Stimulated activated CD4-positive, alpha-beta T cell treated with anti-CD3 and anti-CD28 coated beads, Interleukin-1b, Interleukin-23, amount 100 ng/mL, for 1 hour (primary cell): ENCODE measurements at regions not wholly inside any gene's neighbourhood (a gene's known extent, or its start where the extent isn't known, plus 50 kb on each side); places are given as distances from the start of the nearest gene placed in this dataset.
"Not testable (repeated sequence)": the region's sequence is repeated elsewhere in the genome, so short reads cannot be mapped to it uniquely, and the experiment has no call there.

Experiments
- DNase-seq, 2 donors: peaks; one replicate each; pipeline ENCODE4 v3.0.0-alpha.2; 2020; ENCODE audit warnings: low read depth in 2 of 2

DNA sequence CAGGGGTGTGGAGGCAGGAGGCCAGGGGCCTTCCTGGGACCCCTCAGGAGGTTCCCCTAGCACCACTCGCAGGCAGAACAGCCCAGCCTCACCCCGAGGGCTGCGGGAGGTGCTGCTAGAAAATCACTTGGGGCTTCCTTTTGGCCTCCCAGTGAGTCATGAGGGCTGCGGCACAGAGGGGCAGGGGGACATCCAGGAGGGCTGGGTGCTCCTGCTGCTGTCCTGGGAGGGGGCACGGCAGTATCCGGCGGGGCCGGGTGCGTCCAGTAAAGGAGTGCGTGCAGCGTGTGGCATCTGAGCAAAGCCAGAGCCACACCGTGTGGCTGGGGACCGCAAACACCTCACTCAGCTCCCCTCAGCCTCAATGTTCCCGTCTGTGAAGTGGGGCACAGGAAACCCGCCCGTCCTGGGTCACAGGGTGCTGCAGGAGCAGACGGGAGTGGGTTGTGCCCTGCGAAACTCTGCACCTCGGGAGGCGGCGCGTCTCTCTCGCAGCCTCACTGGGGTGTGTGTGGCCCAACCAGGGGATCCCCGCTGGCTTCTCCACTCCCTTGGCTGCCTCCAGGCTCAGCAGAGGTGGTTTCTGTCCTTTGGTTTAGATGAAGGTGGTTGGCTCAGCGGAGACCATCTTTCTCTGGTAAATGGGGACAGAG lies 117.3 kb upstream of the ZNF469 start:
- not testable (repeated sequence) for DNase-seq

DNA sequence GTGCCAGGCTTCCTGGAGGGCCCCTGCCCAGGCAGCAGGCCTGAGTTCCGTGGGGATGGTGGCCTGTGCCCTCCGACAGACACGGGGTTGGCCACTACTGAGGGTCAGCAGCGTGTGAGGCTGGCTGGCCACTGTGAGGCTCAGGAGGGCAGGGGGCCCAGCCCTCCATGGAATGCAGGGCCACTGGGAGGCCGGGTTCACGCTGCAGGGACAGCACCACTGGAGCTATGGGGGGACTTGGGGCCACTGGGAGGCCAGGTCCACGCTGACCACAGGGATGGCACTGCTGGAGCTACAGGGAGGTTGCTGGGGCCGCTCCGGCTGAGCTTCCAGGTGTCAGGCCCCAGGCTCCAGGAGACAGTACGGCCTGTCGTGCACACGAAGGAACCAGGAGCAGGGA lies 116.7 kb upstream of the ZNF469 start:
- DNase-seq: not testable (repeated sequence)

DNA sequence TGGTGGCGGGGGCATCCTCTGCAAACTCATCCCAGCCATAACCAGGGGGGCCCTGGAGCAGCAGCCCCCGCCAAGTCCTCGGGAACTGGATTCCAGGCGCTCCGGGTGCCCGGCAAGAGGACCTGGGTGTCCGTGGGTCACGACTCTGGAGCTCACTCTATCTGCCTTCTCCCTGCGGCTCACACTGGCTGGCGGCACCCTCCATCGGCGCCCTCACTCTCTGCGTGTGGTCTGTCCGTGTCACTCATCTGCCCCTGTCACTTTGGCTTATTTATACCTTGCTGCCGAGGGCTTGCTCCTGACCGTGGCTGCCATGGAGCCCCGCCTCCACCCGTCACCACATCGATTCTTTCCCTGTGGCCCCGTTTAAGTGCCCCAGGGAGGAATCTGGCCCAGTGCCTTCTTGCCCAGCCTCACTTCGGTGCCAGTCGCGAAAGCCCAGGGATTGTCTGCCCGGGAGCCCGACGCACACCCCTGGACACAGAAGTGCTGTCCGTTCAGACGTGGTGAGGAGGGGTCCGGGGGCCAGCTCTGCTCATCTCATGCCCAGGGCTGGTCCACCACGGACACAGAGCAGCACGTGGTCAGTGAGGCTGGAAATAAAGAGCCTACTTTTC lies 115.7 kb upstream of the ZNF469 start:
- DNase-seq: not testable (repeated sequence)

DNA sequence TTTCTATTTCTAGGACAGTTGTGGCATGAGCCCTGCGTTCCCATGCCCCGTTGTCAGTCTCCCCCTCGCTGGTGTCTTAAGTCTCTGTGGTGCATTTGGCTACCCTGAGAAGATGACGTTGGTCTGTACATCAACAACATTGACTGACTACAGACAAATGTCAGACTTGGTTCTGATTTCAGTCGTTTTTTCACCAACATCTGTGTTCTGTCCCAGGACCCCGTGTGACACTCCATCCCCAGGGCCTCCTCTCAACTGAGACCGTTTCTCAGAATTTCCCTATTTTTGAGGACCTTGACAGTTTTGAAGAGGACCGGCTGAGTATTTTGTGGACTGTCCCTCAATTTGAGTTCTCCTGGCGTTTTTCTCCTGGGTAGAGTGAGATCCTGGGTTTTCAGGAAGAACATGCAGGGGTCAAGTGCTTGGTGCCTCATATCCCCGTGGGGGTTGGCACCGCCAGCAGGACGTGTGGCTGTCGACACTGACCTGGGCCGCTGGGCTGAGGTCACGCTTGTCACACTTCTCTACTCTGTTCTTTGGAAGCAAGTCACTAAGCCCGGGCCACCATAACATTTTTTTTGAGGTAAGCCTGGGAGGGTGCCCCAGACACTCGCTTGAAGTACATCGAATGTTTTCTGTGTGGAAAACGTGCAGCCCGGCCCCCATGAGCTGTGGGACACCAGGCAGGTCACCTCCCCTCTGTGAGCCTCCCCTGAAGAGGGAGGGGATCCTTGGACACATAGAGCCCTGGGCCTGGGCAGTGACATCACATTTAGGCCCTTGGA lies 114.4 kb upstream of the ZNF469 start:
- not testable (repeated sequence) for DNase-seq

DNA sequence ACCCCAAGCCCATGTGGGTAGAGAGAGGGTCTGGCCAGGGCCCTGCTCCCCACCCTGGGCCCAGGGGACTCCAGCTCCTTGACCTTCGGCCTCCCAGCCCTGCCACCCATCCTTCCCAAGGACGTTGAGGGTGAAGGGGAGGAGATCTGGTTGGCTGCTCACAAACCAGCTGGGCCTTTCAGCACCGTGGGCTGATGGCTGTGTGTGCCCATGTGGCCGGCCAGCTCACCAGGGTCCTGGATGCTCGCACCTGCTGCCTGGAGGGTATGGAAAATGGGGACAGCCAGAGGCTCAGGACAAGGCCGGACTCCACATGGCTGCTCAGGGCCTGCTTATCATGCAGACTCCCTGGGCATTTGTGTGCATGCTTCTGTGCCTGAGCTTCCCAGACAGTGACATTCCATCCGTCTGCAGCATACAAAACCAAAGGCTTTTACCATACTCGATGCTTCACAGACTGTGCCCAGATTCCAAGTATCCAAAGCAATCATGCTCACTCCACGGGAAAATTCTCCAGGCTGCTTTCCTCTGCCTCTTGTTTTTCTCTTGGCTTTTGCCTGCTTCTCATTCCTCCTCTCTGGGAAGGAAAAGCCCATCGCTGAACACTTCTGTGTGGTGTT lies 112.5 kb upstream of the ZNF469 start:
- not testable (repeated sequence) for DNase-seq

DNA sequence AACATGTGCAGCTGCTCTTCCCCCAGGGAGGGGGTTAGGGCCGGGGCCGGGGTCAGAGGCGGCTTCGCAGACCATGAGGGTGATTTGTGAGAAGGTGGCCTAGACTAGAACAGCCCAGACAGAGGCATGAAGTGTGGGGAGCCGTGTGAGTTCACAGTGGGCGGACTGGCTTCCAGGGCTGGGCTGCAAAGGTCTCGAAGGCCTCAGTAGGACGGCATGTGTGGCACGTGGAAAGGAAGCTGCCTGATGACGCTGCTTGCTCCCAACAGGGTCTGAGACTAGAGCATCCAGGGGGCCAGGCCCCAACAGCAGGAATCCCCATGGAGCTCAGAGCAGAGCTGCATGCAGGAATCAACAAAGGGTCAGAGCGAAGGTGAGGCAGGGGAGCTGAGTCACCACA lies 111.5 kb upstream of the ZNF469 start:
- DNase-seq: not testable (repeated sequence)

DNA sequence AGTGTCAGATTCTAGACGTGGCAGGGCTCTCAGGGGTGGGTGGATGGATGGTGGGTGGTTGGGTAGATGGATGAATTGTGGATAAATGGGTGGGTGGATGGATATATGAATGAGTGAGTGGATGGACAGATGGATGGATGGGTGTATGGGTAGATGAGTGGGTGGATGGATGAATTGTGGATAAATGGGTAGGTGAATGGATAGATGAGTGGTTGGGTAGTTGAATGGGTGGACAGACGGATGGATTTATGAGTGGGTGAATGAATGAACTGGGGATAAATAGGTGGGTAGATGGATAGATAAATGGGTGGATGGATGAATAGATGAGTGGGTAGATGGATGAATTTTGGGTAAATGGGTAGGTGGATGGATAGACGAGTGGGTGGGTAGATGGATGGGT lies 111.0 kb upstream of the ZNF469 start:
- not testable (repeated sequence) for DNase-seq

DNA sequence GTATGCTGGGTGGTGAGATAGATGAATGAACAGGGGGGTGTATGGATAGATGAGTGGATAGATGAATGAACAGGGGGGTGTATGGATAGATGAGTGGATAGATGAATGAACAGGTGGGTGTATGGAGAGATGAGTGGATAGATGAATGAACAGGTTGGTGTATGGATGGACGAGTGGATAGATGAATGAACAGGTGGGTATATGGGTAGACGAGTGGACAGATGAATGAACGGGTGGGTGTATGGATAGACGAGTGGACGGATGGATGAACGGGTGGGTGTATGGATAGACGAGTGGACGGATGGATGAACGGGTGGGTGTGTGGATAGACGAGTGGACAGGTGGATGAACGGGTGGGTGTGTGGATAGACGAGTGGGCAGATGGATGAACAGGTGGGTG lies 110.3 kb upstream of the ZNF469 start:
- not testable (repeated sequence) for DNase-seq

DNA sequence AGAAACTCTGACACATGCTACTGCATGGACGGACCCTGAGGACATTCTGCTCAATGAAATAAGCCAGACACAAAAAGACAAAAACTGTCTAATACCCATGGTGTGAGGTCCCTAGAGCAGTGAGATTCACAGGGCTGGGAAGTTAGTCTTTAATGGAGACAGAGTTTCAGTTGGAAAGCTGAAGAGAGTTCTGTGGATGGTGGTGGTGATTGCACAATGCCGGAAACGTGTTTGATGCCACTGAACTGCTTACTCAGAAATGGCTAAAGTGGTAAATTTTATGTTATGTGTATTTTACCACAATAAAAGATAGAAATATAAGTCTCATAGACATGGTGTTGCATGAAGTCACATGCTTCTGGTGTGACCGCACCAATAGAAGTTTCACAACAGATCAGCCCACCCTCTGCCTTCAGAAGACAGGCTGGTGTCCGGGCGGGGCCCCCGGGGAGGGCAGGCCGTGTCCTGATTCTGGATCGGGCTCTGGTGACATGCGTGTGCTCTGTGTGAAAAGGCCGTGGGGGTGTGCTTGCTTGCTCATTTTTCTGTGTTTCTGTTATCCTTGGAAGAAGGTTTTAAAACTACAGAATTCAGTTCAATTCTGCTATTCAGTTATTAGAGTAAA lies 108.5 kb upstream of the ZNF469 start:
- DNase-seq: not testable (repeated sequence)

DNA sequence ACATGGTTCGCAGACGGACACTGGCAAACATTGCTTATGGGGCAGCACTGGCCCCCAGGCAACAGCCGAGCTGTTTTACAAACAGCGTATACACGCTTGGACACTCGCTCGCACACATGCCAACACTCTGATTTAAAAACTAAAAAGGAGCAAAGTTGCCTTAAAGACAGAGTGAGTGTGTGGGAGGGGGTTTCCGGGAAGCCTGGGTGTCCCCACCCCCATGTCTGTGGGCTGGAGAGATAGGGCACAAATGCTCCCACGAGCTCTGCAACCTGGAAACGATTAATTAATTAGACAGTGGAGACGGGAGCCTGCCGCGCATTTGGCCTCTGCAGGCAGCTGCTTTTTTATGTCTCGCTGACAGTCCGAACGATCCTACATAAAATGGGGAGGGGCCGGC lies 107.9 kb upstream of the ZNF469 start:
- DNase-seq: no peak

DNA sequence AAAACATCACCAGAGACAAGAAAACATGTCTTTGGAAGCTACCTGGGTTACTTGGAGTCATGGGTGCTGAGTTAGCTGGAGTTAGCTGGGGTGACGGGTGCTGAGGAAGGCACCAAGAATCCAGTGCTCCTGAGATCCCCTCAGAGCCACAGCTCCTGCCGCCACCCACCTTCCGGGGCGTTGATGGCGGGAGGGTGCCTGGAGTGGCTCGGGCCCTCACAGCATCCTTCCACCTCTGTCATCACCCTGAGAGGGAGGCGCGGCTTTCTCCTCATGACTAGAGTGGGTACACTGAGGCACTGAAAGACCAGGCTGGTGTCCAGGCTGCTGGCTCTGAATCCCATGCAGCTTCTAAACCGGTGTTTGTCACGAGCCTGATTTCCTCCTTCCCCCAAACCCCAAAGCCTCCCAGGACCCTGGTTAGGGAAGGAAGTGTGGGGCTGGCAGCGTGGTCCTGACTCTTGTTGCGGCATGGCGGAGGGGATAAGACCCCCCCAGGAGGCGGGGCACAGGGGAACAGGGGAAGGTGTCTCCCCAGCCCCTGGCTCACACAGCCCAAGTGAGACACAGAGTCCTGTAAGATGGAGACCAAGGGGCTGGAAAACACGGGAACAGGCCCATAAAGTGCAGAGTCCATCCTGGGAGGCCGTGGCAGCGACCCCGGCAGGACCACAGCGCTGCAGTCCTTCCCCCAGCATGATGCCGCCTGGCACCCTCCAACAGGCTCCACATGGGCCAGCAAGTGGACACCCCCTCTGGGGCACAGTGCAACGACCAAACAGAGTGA lies 107.2 kb upstream of the ZNF469 start:
- not testable (repeated sequence) for DNase-seq

DNA sequence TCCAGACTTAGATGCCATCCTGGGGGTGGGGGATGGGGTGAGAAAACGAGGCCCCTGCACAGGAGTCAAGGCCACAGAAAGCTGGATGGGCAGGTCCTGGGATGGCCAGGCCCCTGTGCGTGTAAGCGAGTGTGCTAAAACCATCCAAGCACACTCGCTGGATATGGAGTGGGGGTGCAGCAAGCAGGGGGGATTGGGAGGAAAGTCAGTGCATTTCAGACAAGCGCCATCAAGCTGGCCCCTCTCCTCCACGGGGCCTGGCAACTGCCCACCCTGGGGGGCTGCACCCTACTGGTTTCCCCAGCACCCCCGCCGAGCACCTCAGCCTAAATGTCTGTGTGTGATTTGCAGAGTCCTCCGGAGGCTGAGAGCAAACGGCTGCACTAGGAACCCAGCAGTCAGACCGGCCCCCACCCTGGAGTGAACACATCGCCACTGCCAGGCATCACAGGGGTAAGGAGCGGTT lies 106.6 kb upstream of the ZNF469 start:
- not testable (repeated sequence) for DNase-seq

DNA sequence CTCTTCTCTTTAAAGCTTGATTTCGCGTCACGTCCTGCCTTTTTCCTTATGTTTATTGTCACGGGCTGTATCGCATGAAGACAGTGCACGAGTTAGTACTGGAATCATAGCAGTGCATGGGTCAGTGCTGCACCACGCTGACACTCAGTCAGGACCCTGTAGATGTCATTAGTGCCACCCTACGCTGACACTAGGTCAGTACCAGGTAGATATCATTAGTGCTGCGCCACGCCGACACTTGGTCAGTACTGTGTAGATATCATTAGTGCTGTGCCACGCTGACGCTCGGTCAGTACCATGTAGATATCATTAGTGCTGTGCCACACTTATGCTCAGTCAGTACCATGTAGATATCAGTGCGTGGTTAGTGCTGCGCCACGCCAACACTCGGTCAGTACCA lies 106.2 kb upstream of the ZNF469 start:
- DNase-seq: no peak

DNA sequence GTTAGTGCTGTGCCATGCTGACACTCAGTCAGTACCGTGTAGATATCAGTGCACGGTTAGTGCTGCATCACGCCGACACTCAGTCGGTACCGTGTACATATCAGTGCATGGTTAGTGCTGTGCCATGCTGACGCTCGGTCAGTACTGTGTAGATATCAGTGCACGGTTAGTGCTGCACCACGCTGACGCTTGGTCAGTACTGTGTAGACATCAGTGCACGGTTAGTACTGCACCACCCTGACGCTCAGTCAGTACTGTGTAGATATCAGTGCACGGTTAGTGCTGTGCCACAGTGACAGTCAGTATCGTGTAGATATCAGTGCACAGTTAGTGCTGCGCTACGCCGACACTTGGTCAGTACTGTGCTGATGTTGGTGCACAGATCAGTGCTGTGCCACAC lies 102.8 kb upstream of the ZNF469 start:
- DNase-seq: no peak

DNA sequence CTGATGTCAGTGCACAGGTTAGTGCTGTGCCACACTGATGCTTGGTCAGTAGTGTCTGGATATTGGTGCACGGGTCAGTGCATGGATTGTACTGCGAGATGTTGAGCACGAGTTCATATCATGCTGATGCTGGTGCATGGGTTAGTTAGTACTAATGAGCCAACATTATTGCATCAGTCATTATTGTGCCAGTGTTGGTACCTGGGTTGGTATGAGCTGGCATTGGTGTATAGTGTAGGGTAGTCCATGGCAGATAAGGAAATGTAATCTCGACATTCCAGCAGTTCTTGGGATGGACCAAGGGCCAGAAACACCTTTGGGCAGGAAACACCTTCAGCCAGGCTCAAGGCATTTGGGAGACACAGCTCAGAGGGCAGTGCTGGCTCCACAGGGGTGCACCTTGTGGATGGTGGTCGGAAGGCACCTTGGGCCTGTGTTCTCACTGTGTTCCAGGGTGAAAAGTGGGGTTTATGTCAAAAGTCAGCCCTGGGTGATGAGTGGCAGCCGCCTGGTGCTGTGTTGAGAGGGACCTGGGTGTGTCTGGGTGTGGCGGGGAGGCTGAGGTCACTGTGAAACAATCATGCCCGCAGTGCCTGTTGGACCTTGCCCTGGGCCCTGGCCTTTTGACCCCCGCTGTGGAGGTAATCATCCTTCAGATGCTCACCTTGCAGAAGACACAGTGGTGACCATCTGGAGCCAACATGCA lies 100.7 kb upstream of the ZNF469 start:
- DNase-seq: no peak

DNA sequence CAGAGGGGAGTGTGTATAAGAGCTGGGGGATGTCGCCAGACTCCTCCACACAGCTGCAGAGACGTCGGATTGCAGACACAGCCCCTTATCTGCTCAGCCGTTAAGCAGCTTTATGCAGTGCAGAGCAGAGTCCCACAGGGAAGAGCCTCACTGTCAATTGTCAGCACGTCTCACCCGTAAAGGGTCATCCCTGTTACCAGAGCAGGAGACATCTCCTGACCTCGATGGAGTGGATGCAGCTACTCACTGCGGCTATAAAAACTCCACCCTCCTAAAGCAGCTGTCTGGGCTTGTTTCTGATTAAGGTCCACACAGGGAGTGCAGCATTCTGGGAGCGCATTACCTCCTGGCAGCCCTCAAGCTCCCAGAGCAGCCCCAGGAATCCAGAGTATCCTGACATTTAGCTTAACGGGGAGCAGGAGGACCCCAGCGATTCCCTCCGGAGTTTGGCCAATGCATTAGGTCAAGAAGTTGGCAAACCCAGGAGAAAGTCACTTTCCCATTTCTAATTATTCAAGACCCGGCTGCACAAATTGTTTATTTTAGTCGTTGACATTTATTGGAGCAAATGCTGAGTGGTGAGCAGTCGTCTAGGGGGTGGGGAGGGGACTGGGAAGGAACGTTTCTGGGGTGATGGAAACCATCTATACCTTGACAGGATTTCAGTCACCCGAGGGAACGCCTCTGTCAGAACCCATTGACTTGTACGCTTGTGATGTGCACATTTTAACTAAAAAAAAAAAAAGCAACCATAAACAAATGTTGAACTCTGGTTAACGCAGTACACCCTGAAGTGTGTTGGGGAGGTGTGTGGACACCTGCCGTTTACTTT lies 100.0 kb upstream of the ZNF469 start:
- DNase-seq: no peak

DNA sequence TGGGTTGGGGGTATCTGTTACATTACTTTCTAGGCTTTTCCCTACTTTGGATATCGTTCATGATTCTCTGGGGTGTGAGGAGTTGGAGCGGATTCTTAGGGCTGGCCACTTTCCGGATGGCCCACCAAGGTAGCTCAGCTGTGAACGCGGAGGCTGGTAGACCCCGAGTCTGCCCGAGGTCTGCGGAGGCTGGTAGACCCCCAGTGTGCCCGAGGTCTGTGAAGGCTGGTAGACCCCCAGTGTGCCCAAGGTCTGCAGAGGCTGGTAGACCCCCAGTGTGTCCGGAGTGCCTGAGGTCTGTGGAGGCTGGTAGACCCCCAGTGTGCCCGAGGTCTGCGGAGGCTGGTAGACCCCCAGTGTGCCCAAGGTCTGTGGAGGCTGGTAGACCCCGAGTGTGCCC lies 99.2 kb upstream of the ZNF469 start:
- no peak for DNase-seq

DNA sequence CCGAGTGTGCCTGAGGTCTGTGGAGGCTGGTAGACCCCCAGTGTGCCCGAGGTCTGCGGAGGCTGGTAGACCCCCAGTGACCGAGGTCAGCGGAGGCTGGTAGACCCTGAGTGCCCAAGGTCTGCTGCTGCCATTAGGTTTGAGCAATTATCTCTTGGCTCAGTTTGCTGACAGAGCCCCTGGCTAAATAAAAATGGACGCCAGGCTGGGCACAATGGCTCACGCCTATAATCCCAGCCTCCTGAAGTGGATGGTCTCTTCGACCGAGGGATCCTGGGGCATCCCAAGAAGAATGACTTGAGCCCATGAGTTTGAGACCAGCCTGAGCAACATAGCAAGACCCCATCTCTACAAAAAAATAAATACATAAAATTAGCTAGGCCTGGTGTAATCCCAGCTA lies 98.7 kb upstream of the ZNF469 start:
- DNase-seq: no peak
